ENCODE measurements at regions not wholly inside any gene's neighbourhood (a gene's known extent, or its start where the extent isn't known, plus 50 kb on each side); places are given as distances from the start of the nearest gene placed in this dataset.

DNA sequence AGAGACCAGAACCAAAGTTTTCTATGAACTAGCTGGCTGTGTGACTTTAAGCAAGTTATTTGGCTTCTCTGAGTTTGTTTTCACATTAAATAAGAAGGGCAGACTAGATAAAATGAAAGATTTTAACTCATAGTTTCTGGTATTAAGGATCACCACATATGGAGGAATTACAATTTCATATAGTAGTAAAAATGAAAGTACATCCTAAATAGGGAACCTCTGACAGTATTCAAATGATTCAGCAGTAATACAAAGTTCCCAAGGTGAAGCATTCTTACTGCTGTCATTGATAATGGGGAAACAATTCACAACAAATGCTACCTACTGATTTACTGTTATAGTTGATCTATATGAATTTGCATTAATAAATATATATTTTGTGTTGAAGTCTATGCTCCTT, 170.3 kb upstream of the VRK2 start:
- no peaks in the 10 kb centered on the region for H3K9me3 Mint-ChIP-seq
- no peaks in the 10 kb centered on the region for H3K36me3 Mint-ChIP-seq
- H3K4me3 Mint-ChIP-seq = no peak overlapping the region
- no peak overlapping the region for H3K27ac Mint-ChIP-seq
- no peaks in the 10 kb centered on the region for H3K27me3 Mint-ChIP-seq
- H3K4me1 Mint-ChIP-seq = no peaks in the 10 kb centered on the region

- H3K9me3 Mint-ChIP-seq = no peaks in the 10 kb centered on the region
Observed at GRCh38 chr2:57877811-57878170, 168.8 kb upstream of the VRK2 start.

GRCh38 chr2:57878171-57878865, 168.3 kb upstream of the VRK2 start:
- Mint-ChIP-seq H3K27ac (no peak overlapping the region), H3K9me3 (no peaks in the 10 kb centered on the region), H3K4me3 (no peak overlapping the region), H3K36me3 (no peaks in the 10 kb centered on the region), H3K4me1 (no peaks in the 10 kb centered on the region), H3K27me3 (no peaks in the 10 kb centered on the region)

More at GRCh38 chr2:57877811-57878170, 168.8 kb upstream of the VRK2 start:
- H3K27ac Mint-ChIP-seq = peak overlapping the region; percentile 27
- no peaks in the 10 kb centered on the region for H3K4me1 Mint-ChIP-seq
- H3K4me3 Mint-ChIP-seq = no peak overlapping the region
- H3K36me3 Mint-ChIP-seq = no peaks in the 10 kb centered on the region
- H3K27me3 Mint-ChIP-seq = no peaks in the 10 kb centered on the region

- Mint-ChIP-seq H3K27ac (no peak overlapping the region), H3K27me3 (no peaks in the 10 kb centered on the region), H3K4me3 (no peak overlapping the region), H3K9me3 (no peaks in the 10 kb centered on the region), H3K36me3 (no peaks in the 10 kb centered on the region), H3K4me1 (no peaks in the 10 kb centered on the region)
Observed at GRCh38 chr2:57878866-57879210, 167.8 kb upstream of the VRK2 start.

GRCh38 chr2:57880446-57880845, 166.2 kb upstream of the VRK2 start:
- Mint-ChIP-seq H3K4me3 (no peak overlapping the region), H3K4me1 (no peaks in the 10 kb centered on the region), H3K9me3 (no peaks in the 10 kb centered on the region), H3K36me3 (no peaks in the 10 kb centered on the region), H3K27me3 (no peaks in the 10 kb centered on the region), H3K27ac (no peak overlapping the region)

DNA sequence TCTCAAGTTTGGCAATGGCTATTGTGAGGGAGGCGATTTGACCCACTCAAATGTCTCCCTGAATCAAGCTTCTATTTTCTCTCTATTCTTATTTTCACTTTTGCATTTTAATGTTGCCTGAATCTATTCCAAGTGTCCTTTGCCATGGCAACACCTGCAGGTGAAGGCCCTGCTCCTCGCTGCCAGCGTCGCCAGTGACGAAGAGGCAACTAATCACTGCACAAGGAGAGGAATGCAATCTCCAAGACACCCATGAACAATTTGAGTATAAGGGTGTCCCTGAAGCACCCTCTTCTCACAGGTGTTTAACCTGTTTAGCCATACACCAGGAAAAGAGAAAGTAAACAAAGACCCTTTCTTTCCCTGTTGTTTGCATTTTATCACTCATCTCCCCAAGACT, 165.6 kb upstream of the VRK2 start:
- Mint-ChIP-seq H3K27me3 (no peaks in the 10 kb centered on the region), H3K4me1 (no peaks in the 10 kb centered on the region), H3K4me3 (no peak overlapping the region), H3K9me3 (no peaks in the 10 kb centered on the region), H3K36me3 (no peaks in the 10 kb centered on the region), H3K27ac (no peak overlapping the region)

GRCh38 chr2:57881998-57882888, 164.4 kb upstream of the VRK2 start:
- no peaks in the 10 kb centered on the region for H3K27me3 Mint-ChIP-seq
- H3K36me3 Mint-ChIP-seq = no peaks in the 10 kb centered on the region
- no peaks in the 10 kb centered on the region for H3K4me1 Mint-ChIP-seq
- H3K9me3 Mint-ChIP-seq = no peaks in the 10 kb centered on the region
- no peak overlapping the region for H3K4me3 Mint-ChIP-seq
- H3K27ac Mint-ChIP-seq = no peak overlapping the region

DNA sequence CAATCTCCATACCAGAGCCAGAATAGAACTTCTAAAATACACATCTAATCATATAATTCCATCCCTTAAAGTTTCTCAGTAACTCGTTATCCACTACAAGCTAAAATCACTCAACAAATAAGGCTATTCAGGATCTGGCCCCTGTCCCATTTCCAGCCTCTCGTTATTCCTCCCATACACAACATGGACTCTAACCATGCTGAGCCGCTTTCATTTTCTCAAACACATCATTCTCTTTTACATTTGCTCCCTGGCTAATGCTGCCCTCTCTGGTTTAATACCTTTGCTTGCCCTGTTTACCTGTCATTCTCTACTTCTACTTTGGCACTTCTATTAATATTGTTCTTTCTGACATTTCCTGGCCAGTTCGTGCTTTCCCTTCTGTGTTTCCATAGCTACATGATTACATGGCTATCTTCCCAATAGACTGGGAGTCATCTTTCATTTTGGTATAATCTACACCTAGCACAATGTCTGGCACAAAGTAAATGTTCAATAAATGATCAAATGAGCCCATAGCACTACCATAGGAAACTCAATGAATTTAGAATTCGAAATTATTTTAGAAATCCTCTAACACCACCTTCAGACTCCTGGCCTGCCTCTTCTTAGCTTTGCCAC, 163.6 kb upstream of the VRK2 start:
- Mint-ChIP-seq H3K27ac (no peak overlapping the region), H3K9me3 (no peaks in the 10 kb centered on the region), H3K4me1 (peaks cover under 1% of the 10 kb centered on the region), H3K36me3 (no peaks in the 10 kb centered on the region), H3K4me3 (no peak overlapping the region), H3K27me3 (no peaks in the 10 kb centered on the region)

- no peaks in the 10 kb centered on the region for H3K36me3 Mint-ChIP-seq
- no peaks in the 10 kb centered on the region for H3K9me3 Mint-ChIP-seq
- peaks cover 9% of the 10 kb centered on the region for H3K4me1 Mint-ChIP-seq
- H3K27ac Mint-ChIP-seq = no peak overlapping the region
- no peak overlapping the region for H3K4me3 Mint-ChIP-seq
- no peaks in the 10 kb centered on the region for H3K27me3 Mint-ChIP-seq
Observed at GRCh38 chr2:57884281-57884680, 162.3 kb upstream of the VRK2 start.

DNA sequence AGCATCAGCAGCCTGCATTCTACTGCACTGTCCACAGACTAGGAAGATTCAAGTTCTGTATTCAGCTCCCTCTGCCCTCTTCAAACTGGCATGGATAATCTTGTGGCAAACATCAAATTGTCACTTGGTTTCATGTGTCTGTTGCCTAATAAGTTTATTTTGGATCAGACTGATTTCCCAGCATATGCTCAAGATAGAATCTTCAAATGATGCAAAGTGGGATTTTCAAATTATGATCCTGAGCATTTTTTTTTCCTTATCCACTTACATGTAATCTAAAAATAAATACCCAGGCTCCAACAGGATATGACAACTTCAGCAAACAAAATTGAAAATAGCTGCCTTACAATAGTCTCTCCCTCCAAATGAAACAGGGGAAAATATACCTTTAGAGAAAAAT, 160.9 kb upstream of the VRK2 start:
- no peak overlapping the region for H3K4me3 Mint-ChIP-seq
- peaks cover 9% of the 10 kb centered on the region for H3K4me1 Mint-ChIP-seq
- no peak overlapping the region for H3K27ac Mint-ChIP-seq
- H3K27me3 Mint-ChIP-seq = no peaks in the 10 kb centered on the region
- H3K36me3 Mint-ChIP-seq = no peaks in the 10 kb centered on the region
- H3K9me3 Mint-ChIP-seq = no peaks in the 10 kb centered on the region

DNA sequence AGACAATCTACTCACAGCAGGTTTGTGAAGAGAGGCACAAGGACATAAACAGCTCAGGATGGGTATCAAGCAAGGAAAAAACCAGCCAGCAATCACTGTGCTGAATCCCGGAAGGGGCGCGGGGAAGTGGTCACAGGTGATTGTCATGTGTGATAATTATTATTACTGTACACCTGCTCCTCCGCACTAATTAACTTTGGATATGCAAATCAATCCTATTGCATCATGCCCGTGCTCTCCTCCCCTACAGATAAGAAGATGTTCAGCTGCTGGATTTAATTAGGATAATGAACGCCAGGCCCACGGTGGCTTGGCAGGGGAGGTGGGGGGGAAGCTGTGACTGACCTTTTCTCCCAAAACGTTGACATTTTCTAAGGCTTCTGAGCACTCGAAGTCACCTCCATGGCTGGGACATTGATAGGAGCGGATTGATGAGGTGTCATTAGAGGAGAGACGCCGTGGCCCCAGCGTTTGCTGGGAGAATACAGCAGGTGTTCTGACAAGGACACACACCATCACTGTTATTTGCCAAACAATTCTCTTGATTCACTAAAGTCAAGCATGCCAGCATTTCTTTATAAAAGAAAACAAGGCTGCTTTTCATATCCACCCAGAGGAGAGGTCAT, 160.3 kb upstream of the VRK2 start:
- no peak overlapping the region for H3K4me3 Mint-ChIP-seq
- H3K9me3 Mint-ChIP-seq = no peaks in the 10 kb centered on the region
- no peak overlapping the region for H3K27ac Mint-ChIP-seq
- no peaks in the 10 kb centered on the region for H3K27me3 Mint-ChIP-seq
- H3K4me1 Mint-ChIP-seq = peaks cover 9% of the 10 kb centered on the region
- H3K36me3 Mint-ChIP-seq = no peaks in the 10 kb centered on the region

DNA sequence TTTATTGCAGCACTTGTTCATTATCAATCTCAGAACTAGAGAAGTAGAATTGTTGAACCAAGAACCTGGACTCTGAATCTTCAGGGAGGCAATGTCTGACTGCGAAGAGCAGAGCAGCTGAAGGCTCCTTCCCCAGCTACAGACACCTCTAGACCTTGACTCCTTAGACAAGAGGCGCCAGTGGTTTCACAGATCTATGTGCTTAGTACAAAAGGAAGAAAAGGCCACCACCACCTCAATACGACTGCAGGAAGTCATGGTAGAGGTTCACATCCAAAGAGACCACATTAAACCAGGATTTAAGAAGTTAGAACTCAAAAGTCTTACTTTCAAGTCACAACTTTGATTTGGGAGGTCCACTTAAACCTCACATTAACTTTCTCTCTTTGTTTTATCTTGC, 158.1 kb upstream of the VRK2 start:
- Mint-ChIP-seq H3K9me3 (no peaks in the 10 kb centered on the region), H3K4me1 (peaks cover 9% of the 10 kb centered on the region), H3K4me3 (no peak overlapping the region), H3K27me3 (no peaks in the 10 kb centered on the region), H3K27ac (no peak overlapping the region), H3K36me3 (no peaks in the 10 kb centered on the region)

DNA sequence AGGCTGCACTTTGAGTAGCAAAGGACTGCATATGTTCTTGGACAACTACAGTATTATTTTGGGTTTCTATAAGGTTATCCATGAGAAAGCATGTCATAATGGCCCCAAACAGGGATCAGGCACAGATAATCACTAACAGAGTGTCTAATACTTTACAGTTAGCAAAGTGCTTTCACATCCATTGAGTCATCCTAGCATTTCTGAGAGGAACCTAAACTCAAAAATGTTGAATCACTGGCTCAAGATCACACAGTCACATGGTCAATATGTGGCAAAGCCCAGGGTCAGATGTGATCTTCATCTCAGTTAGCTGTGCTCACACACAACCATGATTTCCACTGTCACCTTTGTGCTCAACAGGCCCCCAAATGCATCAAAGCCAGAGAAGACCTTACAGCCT, 156.1 kb upstream of the VRK2 start:
- Mint-ChIP-seq H3K27ac (no peak overlapping the region), H3K27me3 (no peaks in the 10 kb centered on the region), H3K4me1 (peaks cover 9% of the 10 kb centered on the region), H3K4me3 (no peak overlapping the region), H3K36me3 (no peaks in the 10 kb centered on the region), H3K9me3 (no peaks in the 10 kb centered on the region)

GRCh38 chr2:57891086-57891712, 155.4 kb upstream of the VRK2 start:
- H3K4me3 Mint-ChIP-seq = no peak overlapping the region
- no peaks in the 10 kb centered on the region for H3K27me3 Mint-ChIP-seq
- no peaks in the 10 kb centered on the region for H3K9me3 Mint-ChIP-seq

DNA sequence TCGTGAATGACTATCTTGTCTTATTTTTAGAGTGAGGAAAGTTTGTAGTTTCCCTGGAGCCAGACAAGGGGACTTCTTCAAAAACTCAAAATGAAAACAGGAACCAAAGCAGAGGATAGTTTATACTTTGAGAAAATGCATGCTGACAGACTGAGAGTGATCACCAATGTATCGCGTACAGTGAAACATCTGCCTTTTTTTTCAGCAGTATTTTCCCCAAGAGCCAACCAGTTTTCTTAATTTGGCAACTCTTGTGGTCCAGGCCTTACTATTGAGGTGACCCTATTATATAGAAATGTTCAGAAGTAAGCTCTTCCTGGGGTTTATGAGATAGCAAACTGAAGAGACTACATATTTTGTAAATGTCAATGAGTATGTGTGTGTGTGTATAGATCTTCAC, 153.7 kb upstream of the VRK2 start:
- no peaks in the 10 kb centered on the region for H3K36me3 Mint-ChIP-seq
- no peaks in the 10 kb centered on the region for H3K27me3 Mint-ChIP-seq
- no peaks in the 10 kb centered on the region for H3K9me3 Mint-ChIP-seq

More at GRCh38 chr2:57891086-57891712, 155.4 kb upstream of the VRK2 start:
- no peaks in the 10 kb centered on the region for H3K36me3 Mint-ChIP-seq
- peaks cover 9% of the 10 kb centered on the region for H3K4me1 Mint-ChIP-seq
- no peak overlapping the region for H3K27ac Mint-ChIP-seq

More for the DNA sequence above, 153.7 kb upstream of the VRK2 start:
- no peak overlapping the region for H3K27ac Mint-ChIP-seq
- peaks cover 9% of the 10 kb centered on the region for H3K4me1 Mint-ChIP-seq
- no peak overlapping the region for H3K4me3 Mint-ChIP-seq

Data from activated naive CD4-positive, alpha-beta T cell treated with anti-CD3 and anti-CD28 coated beads, Interleukin-2, amount 50 U/mL, for 24 hours (primary cell).